ENCODE measurements at regions not wholly inside any gene's neighbourhood (a gene's known extent, or its start where the extent isn't known, plus 50 kb on each side); places are given as distances from the start of the nearest gene placed in this dataset.
"Not testable (repeated sequence)": the region's sequence is repeated elsewhere in the genome, so short reads cannot be mapped to it uniquely, and the experiment has no call there.

GRCh38 chr6:6741264-6741663, 152.7 kb downstream of the LY86 start:
- TF ChIP-seq POLR2A (IDR thresholded peaks at IDR 0.05; ENCODE audit: low read depth, low read length) (no peak), TAF1 (IDR thresholded peaks at IDR 0.05; ENCODE audit: borderline replicate concordance, low read depth, low read length) (no peak), POLR2AphosphoS5 (IDR thresholded peaks at IDR 0.05; ENCODE audit: low read depth, low read length) (no peak)
- DNase-seq (ENCODE audit: insufficient read length) (no peak), FAIRE-seq (no peak)

- no peak for DNase-seq (ENCODE audit: insufficient read length)
- no peak for TF ChIP-seq POLR2AphosphoS5 (IDR thresholded peaks at IDR 0.05; ENCODE audit: low read depth, low read length)
- no peak for TF ChIP-seq POLR2A (IDR thresholded peaks at IDR 0.05; ENCODE audit: low read depth, low read length)
- TF ChIP-seq TAF1 (IDR thresholded peaks at IDR 0.05; ENCODE audit: borderline replicate concordance, low read depth, low read length): no peak
- FAIRE-seq: no peak
Observed at GRCh38 chr6:6742535-6742934, 154.0 kb downstream of the LY86 start.

- FAIRE-seq (no peak), DNase-seq (ENCODE audit: insufficient read length) (no peak)
- TF ChIP-seq TAF1 (IDR thresholded peaks at IDR 0.05; ENCODE audit: borderline replicate concordance, low read depth, low read length): no peak
- no peak for TF ChIP-seq POLR2A (IDR thresholded peaks at IDR 0.05; ENCODE audit: low read depth, low read length)
- TF ChIP-seq POLR2AphosphoS5 (IDR thresholded peaks at IDR 0.05; ENCODE audit: low read depth, low read length): no peak
Observed at GRCh38 chr6:6744551-6744950, 156.0 kb downstream of the LY86 start.

- DNase-seq (ENCODE audit: insufficient read length); FAIRE-seq: not testable (repeated sequence)
Observed at GRCh38 chr6:6745637-6746332, 157.3 kb downstream of the LY86 start.

- no peak for DNase-seq (ENCODE audit: insufficient read length)
- TF ChIP-seq POLR2AphosphoS5 (IDR thresholded peaks at IDR 0.05; ENCODE audit: low read depth, low read length) (no peak), POLR2A (IDR thresholded peaks at IDR 0.05; ENCODE audit: low read depth, low read length) (no peak), TAF1 (IDR thresholded peaks at IDR 0.05; ENCODE audit: borderline replicate concordance, low read depth, low read length) (no peak)
- FAIRE-seq: no peak
Observed at GRCh38 chr6:6746333-6746969, 157.9 kb downstream of the LY86 start.

GRCh38 chr6:6746970-6747338, 158.4 kb downstream of the LY86 start:
- no peak for FAIRE-seq
- no peak for DNase-seq (ENCODE audit: insufficient read length)

GRCh38 chr6:6747371-6747770, 158.9 kb downstream of the LY86 start:
- DNase-seq (ENCODE audit: insufficient read length): no peak
- TF ChIP-seq POLR2A (IDR thresholded peaks at IDR 0.05; ENCODE audit: low read depth, low read length) (no peak), TAF1 (IDR thresholded peaks at IDR 0.05; ENCODE audit: borderline replicate concordance, low read depth, low read length) (no peak), POLR2AphosphoS5 (IDR thresholded peaks at IDR 0.05; ENCODE audit: low read depth, low read length) (no peak)
- no peak for FAIRE-seq

More at GRCh38 chr6:6746970-6747338, 158.4 kb downstream of the LY86 start:
- TF ChIP-seq TAF1 (IDR thresholded peaks at IDR 0.05; ENCODE audit: borderline replicate concordance, low read depth, low read length) (no peak), POLR2A (IDR thresholded peaks at IDR 0.05; ENCODE audit: low read depth, low read length) (no peak), POLR2AphosphoS5 (IDR thresholded peaks at IDR 0.05; ENCODE audit: low read depth, low read length) (no peak)

GRCh38 chr6:6748001-6748400, 159.5 kb downstream of the LY86 start:
- DNase-seq (ENCODE audit: insufficient read length) (no peak), FAIRE-seq (no peak)
- TF ChIP-seq POLR2AphosphoS5 (IDR thresholded peaks at IDR 0.05; ENCODE audit: low read depth, low read length) (no peak), TAF1 (IDR thresholded peaks at IDR 0.05; ENCODE audit: borderline replicate concordance, low read depth, low read length) (no peak), POLR2A (IDR thresholded peaks at IDR 0.05; ENCODE audit: low read depth, low read length) (no peak)

GRCh38 chr6:6749702-6750491, 161.4 kb downstream of the LY86 start:
- DNase-seq (ENCODE audit: insufficient read length) (no peak), FAIRE-seq (no peak)
- TF ChIP-seq POLR2A (IDR thresholded peaks at IDR 0.05; ENCODE audit: low read depth, low read length): no peak
- no peak for TF ChIP-seq POLR2AphosphoS5 (IDR thresholded peaks at IDR 0.05; ENCODE audit: low read depth, low read length)
- 0 out of 2 replicates have a peak, but pooled peaks have one; percentile 11 for TF ChIP-seq TAF1 (IDR thresholded peaks at IDR 0.05; ENCODE audit: borderline replicate concordance, low read depth, low read length)

- no peak for FAIRE-seq
Observed at GRCh38 chr6:6750594-6751265, 162.2 kb downstream of the LY86 start.

GRCh38 chr6:6751266-6751596, 162.7 kb downstream of the LY86 start:
- FAIRE-seq (no peak), DNase-seq (ENCODE audit: insufficient read length) (no peak)

More at GRCh38 chr6:6750594-6751265, 162.2 kb downstream of the LY86 start:
- no peak for TF ChIP-seq POLR2AphosphoS5 (IDR thresholded peaks at IDR 0.05; ENCODE audit: low read depth, low read length)
- no peak for TF ChIP-seq POLR2A (IDR thresholded peaks at IDR 0.05; ENCODE audit: low read depth, low read length)
- no peak for TF ChIP-seq TAF1 (IDR thresholded peaks at IDR 0.05; ENCODE audit: borderline replicate concordance, low read depth, low read length)
- DNase-seq (ENCODE audit: insufficient read length): no peak

More at GRCh38 chr6:6751266-6751596, 162.7 kb downstream of the LY86 start:
- TF ChIP-seq POLR2A (IDR thresholded peaks at IDR 0.05; ENCODE audit: low read depth, low read length): no peak
- no peak for TF ChIP-seq TAF1 (IDR thresholded peaks at IDR 0.05; ENCODE audit: borderline replicate concordance, low read depth, low read length)
- TF ChIP-seq POLR2AphosphoS5 (IDR thresholded peaks at IDR 0.05; ENCODE audit: low read depth, low read length): no peak

All from GM12892 (cell line).